PC-3 (cell line): ENCODE measurements at regions not wholly inside any gene's neighbourhood (a gene's known extent, or its start where the extent isn't known, plus 50 kb on each side); places are given as distances from the start of the nearest gene placed in this dataset.

ENCODE experiments used
- EZH2 ChIP-seq: fragments of 300-600 bp; sonication (generic); IDR thresholded peaks from one replicate; pipeline ENCODE4 v1.6.1; 2017; ENCODE audit warnings: antibody characterized with exemption, mild to moderate bottlenecking, low read length; ENCODE audit not compliant: unreplicated experiment
- EZH2phosphoT487 ChIP-seq: fragments of 300-600 bp; sonication (generic); IDR thresholded peaks from 2 replicates; pipeline ENCODE4 v1.6.1; 2018; ENCODE audit warnings: mild to moderate bottlenecking, antibody characterized with exemption, low read length, borderline replicate concordance
- TF ChIP-seq, protein P1 (sequence below): fragments of 300-600 bp; sonication (generic); conservative IDR thresholded peaks from 2 replicates; pipeline ENCODE4 v1.5.1; 2017; ENCODE audit warnings: antibody characterized with exemption, low read depth, mild to moderate bottlenecking, low read length

DNA sequence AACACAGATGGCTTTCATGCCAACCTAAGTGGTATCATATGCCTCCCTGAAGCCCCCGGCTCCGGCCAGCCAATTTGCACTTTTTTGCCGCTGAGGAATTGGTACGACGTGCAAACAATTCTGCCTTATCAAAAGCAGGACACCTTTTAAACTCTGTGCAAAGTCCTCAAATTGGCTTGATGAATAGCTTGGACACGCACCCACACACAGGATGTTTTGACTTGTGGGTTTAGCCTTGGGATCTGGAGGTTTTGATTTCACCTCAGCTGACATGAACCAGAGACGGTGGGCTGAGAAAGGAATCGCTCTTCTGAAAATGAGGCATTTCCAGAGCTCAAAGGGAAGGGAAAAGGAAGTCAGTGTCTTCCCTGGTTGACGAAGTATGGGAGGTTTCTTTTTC is 110.8 kb upstream of the SHOX start:
- TF ChIP-seq, protein P1, sequence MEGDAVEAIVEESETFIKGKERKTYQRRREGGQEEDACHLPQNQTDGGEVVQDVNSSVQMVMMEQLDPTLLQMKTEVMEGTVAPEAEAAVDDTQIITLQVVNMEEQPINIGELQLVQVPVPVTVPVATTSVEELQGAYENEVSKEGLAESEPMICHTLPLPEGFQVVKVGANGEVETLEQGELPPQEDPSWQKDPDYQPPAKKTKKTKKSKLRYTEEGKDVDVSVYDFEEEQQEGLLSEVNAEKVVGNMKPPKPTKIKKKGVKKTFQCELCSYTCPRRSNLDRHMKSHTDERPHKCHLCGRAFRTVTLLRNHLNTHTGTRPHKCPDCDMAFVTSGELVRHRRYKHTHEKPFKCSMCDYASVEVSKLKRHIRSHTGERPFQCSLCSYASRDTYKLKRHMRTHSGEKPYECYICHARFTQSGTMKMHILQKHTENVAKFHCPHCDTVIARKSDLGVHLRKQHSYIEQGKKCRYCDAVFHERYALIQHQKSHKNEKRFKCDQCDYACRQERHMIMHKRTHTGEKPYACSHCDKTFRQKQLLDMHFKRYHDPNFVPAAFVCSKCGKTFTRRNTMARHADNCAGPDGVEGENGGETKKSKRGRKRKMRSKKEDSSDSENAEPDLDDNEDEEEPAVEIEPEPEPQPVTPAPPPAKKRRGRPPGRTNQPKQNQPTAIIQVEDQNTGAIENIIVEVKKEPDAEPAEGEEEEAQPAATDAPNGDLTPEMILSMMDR = no peak
- TF ChIP-seq EZH2 = no peak
- no peak for TF ChIP-seq EZH2phosphoT487
